GM21529 (cell line): ENCODE measurements at regions not wholly inside any gene's neighbourhood (a gene's known extent, or its start where the extent isn't known, plus 50 kb on each side); places are given as distances from the start of the nearest gene placed in this dataset.
"Not testable (repeated sequence)": the region's sequence is repeated elsewhere in the genome, so short reads cannot be mapped to it uniquely, and the experiment has no call there.

Experiments
- ATAC-seq: cut with Tn5 transposase; IDR thresholded peaks from one replicate; pipeline ENCODE4 v1.9.1; 2021; ENCODE audit not compliant: unreplicated experiment

GRCh38 chr1:182261655-182262054 lies 129.9 kb downstream of the GLUL start:
- ATAC-seq: no peak

GRCh38 chr1:182260516-182260915 lies 131.1 kb downstream of the GLUL start:
- ATAC-seq: no peak

- ATAC-seq: no peak
Measured at GRCh38 chr1:182259968-182260367, 131.6 kb downstream of the GLUL start.

GRCh38 chr1:182259229-182259872 lies 132.2 kb downstream of the GLUL start:
- peak; percentile 73 for ATAC-seq

GRCh38 chr1:182257369-182258063 lies 134.1 kb downstream of the GLUL start:
- no peak for ATAC-seq

- ATAC-seq: no peak
Measured at GRCh38 chr1:182256931-182257330, 134.7 kb downstream of the GLUL start.

- no peak for ATAC-seq
Measured at GRCh38 chr1:182255494-182255893, 136.1 kb downstream of the GLUL start.

- no peak for ATAC-seq
Measured at GRCh38 chr1:182253319-182253860, 138.2 kb downstream of the GLUL start.

GRCh38 chr1:182251561-182251960 lies 140.0 kb downstream of the GLUL start:
- ATAC-seq: no peak

GRCh38 chr1:182249201-182249676 lies 142.4 kb downstream of the GLUL start:
- peak; percentile 92 for ATAC-seq

GRCh38 chr1:182248721-182249120 lies 142.9 kb downstream of the GLUL start:
- ATAC-seq: peak; percentile 17

- not testable (repeated sequence) for ATAC-seq
Measured at GRCh38 chr1:182247813-182248212, 143.8 kb downstream of the GLUL start.

- ATAC-seq: no peak
Measured at GRCh38 chr1:182246783-182247182, 144.8 kb downstream of the GLUL start.

GRCh38 chr1:182245040-182245439 lies 146.6 kb downstream of the GLUL start:
- no peak for ATAC-seq

GRCh38 chr1:182244451-182244850 lies 147.1 kb downstream of the GLUL start:
- ATAC-seq: no peak

- ATAC-seq: no peak
Measured at GRCh38 chr1:182242641-182243040, 148.9 kb downstream of the GLUL start.

- ATAC-seq: no peak
Measured at GRCh38 chr1:182240085-182240484, 151.5 kb downstream of the GLUL start.

- ATAC-seq: no peak
Measured at GRCh38 chr1:182238421-182238820, 153.2 kb downstream of the GLUL start.

GRCh38 chr1:182237329-182237728 lies 154.3 kb downstream of the GLUL start:
- no peak for ATAC-seq

- ATAC-seq: no peak
Measured at GRCh38 chr1:182236651-182237077, 154.9 kb downstream of the GLUL start.

- ATAC-seq: no peak
Measured at GRCh38 chr1:182235952-182236650, 155.5 kb downstream of the GLUL start.

- no peak for ATAC-seq
Measured at GRCh38 chr1:182235604-182235951, 156.0 kb downstream of the GLUL start.
